Effector memory CD8-positive, alpha-beta T cell (primary cell): ENCODE measurements at regions not wholly inside any gene's neighbourhood (a gene's known extent, or its start where the extent isn't known, plus 50 kb on each side); places are given as distances from the start of the nearest gene placed in this dataset.

ENCODE experiments used
- ATAC-seq: fragments of 150-1000 bp; cut with Tn5 transposase; replicated peaks from 2 replicates; pipeline ENCODE4 v1.10.0; 2021; ENCODE audit warnings: mild to moderate bottlenecking, moderate library complexity
- DNase-seq, 3 experiments: peaks; one replicate each; pipeline ENCODE4 v3.0.0; 2021
- H3K27ac Mint-ChIP-seq, 2 donors: one replicate each; pipeline ENCODE4 v1.8.0; 2022; ENCODE audit warnings: mild to moderate bottlenecking in 2 of 2, mixed read lengths in 2 of 2, moderate library complexity in 2 of 2
- H3K27me3 Mint-ChIP-seq, 2 donors: one replicate each; pipeline ENCODE4 v1.8.0; 2022; ENCODE audit warnings: mixed read lengths in 2 of 2
- H3K36me3 Mint-ChIP-seq: one replicate; pipeline ENCODE4 v1.8.0; 2022; ENCODE audit warnings: mild to moderate bottlenecking, moderate library complexity, mixed read lengths; ENCODE audit not compliant: insufficient read depth
- H3K4me1 Mint-ChIP-seq, 2 donors: one replicate each; pipeline ENCODE4 v1.8.0; 2022; ENCODE audit warnings: low read depth in 2 of 2, mixed read lengths in 2 of 2
- H3K4me3 Mint-ChIP-seq, 2 donors: one replicate each; pipeline ENCODE4 v1.8.0; 2022; ENCODE audit warnings: mild to moderate bottlenecking in 2 of 2, mixed read lengths in 2 of 2, moderate library complexity in 2 of 2
- H3K9me3 Mint-ChIP-seq, 2 donors: one replicate each; pipeline ENCODE4 v1.8.0; 2022; ENCODE audit warnings: mixed read lengths in 2 of 2

DNA sequence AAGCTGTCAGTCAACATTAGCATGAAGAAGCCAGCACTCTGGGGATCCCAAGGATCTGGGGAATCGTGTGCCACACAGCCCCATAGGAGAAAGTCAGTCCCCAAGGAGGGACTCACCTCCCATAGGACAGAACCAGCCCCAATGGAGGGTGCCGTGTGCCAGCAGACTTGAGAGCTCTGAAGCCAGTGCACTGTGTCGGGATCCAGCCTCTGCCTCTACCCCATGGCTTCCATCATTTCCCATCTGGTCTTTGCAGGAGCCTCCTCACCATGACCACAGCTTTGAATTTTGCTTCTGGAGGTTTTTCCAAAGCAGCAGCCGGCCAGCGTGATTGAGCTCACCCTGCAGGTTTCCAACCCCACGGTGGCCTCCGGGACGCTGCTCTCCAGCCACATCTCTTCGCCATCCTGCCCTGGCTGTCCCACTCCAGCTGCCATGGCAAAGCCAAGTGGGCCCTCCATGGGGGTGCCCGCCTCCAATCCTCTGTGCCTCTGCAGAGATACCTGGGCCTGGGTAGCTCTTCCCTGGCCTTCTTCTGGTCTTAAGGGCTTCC, 171.8 kb upstream of the SHH start:
- DNase-seq (no peak), ATAC-seq (no peak)
- Mint-ChIP-seq H3K27ac (no peak overlapping the region), H3K4me1 (no peaks in the 10 kb centered on the region), H3K27me3 (peaks cover 12 to 42% of the 10 kb centered on the region in 2 donors), H3K9me3 (no peaks in the 10 kb centered on the region), H3K4me3 (no peak overlapping the region), H3K36me3 (no peaks in the 10 kb centered on the region)

DNA sequence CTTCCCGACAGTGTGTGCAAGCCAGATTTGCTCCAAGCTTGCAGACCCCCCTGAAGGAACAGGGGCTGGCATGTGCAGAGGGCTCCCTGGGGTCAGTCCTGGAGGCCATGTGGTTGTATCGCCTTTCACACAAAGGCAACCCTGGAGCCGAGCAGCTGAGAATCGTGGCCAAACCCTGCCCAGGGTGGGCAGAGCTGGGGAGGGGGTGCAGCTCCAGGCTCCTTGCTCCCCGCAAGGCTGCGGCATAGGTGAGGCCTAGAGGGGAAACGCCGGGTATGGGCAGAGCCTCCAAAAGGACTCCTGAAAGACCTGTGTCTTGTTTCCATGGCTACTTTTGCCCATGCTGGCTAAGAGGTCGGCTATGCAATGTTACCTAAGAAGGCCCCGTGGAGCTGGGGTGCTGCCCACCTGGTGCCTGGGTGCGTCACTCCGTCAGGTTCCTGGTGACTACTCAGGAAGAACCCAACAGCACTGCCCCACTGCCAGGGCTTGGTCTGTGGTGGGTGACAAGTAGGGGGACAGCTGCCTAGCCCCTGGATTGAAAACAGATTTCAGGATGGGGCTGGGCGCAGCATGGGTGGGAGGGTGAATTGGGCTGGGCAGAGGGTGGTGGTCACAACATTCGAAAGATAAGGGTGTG, 171.0 kb upstream of the SHH start:
- Mint-ChIP-seq H3K27me3 (peaks cover 12 to 42% of the 10 kb centered on the region in 2 donors), H3K9me3 (no peaks in the 10 kb centered on the region), H3K27ac (no peak overlapping the region), H3K4me3 (no peak overlapping the region), H3K36me3 (no peaks in the 10 kb centered on the region), H3K4me1 (no peaks in the 10 kb centered on the region)
- ATAC-seq = no peak
- no peak for DNase-seq

DNA sequence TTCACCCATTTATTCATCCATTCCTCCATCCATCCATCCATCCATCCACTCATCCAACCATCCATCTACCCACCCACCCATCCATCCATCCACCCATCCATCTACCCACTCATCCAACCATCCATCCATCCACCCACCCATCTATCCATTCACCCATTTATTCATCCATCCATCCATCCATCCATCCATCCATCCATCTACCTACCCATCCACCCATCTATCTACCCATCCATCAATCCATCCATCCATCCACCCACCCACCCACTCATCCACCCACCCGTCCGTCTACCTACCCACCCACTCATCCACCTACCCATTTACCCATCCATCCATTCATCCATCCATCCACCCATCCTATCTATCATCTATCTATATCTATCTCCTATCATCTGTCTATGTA, 169.4 kb upstream of the SHH start:
- H3K36me3 Mint-ChIP-seq = no peaks in the 10 kb centered on the region
- ATAC-seq = no peak
- no peaks in the 10 kb centered on the region for H3K4me1 Mint-ChIP-seq
- DNase-seq = no peak
- H3K27me3 Mint-ChIP-seq = peaks cover 8 to 37% of the 10 kb centered on the region in 2 donors
- no peaks in the 10 kb centered on the region for H3K9me3 Mint-ChIP-seq
- no peak overlapping the region for H3K27ac Mint-ChIP-seq
- no peak overlapping the region for H3K4me3 Mint-ChIP-seq

DNA sequence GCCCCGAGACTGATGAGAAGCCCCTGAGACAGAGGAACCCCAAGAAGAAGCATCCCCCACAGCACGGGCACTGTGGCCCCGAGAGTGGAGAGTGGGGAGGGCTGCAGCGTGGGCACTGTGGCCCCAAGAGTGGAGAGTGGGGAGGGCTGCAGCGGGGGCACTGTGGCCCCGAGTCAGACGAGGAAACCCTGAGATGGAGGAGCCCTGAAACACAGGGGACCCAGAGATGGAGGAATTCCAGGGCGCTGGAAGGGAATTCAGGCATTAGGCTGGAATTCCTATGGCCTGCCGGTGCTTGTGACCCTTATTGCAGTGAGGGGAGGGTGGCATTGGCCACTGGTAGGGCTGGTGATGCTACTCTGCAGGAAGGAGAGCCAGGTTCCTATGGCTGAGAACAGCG, 168.6 kb upstream of the SHH start:
- H3K4me3 Mint-ChIP-seq = no peak overlapping the region
- no peaks in the 10 kb centered on the region for H3K4me1 Mint-ChIP-seq
- H3K9me3 Mint-ChIP-seq = no peaks in the 10 kb centered on the region
- no peak for ATAC-seq
- no peak for DNase-seq
- H3K27ac Mint-ChIP-seq = no peak overlapping the region
- peaks cover 6 to 28% of the 10 kb centered on the region in 2 donors for H3K27me3 Mint-ChIP-seq
- H3K36me3 Mint-ChIP-seq = no peaks in the 10 kb centered on the region

DNA sequence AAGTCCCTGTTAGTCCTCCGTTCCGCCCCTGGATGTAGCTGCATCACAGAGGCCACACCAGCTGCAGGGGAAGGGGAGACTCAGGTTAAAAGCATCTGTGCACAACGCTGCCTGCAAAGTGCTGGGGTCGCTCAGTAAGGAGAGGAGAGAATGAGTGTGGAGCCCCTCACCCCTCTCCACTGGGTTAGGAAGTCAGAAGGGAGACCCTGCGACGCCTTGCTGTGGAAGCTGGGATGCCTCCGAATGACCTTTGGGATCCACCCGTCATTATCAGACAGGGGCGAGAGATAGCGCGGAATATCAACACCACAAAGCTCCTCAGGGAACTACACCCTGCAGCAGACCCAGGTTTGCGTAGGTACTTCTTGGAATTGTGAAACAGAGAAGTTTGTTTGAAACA, 167.7 kb upstream of the SHH start:
- Mint-ChIP-seq H3K9me3 (no peaks in the 10 kb centered on the region), H3K27ac (no peak overlapping the region), H3K4me3 (no peak overlapping the region), H3K36me3 (no peaks in the 10 kb centered on the region), H3K4me1 (peaks cover 0 to 3% of the 10 kb centered on the region in 2 donors), H3K27me3 (peaks cover 6 to 24% of the 10 kb centered on the region in 2 donors)
- ATAC-seq (no peak), DNase-seq (no peak)

DNA sequence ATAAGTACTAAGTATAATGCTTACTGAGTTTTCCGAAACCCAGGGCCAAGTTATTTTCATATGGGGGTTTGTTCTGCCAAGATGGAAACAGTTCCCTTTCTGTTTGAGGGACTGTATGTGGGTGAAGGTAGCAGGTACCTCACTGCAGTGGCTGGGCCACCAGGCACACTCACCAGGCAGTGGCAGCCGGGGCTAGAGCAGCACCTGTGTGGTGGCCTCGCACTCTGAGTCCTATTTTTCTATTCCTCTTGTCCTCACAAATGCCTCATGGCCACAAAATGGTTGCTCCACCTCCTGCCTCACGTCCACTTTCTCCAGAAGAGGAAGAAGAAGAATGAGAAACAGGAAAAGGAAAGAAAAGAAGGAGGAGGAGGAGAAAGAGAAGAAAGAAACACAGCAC, 167.3 kb upstream of the SHH start:
- Mint-ChIP-seq H3K9me3 (no peaks in the 10 kb centered on the region), H3K27me3 (peaks cover 6 to 24% of the 10 kb centered on the region in 2 donors), H3K4me1 (peaks cover 0 to 3% of the 10 kb centered on the region in 2 donors), H3K36me3 (no peaks in the 10 kb centered on the region), H3K4me3 (no peak overlapping the region), H3K27ac (no peak overlapping the region)
- DNase-seq (no peak), ATAC-seq (no peak)

DNA sequence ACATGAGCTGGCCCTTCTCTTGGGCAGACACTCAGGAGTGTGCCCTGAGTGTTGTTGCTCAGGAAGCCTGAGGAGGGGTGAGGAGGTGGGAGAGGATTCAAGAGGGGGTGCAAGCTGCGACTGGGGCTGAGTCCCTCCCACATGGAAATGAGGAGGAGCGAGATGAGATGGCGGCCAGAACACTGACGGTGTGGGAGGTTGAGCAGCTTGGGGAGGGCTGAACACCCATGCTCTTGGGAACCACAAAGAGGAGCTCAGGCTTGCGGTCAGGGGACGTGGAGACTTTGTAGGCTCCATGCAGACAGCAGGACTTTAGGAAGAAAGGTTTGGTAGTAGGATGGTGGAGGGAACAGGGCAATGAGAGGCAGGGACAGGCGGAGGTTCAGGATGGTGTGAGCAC, 163.2 kb upstream of the SHH start:
- no peak overlapping the region for H3K27ac Mint-ChIP-seq

DNA sequence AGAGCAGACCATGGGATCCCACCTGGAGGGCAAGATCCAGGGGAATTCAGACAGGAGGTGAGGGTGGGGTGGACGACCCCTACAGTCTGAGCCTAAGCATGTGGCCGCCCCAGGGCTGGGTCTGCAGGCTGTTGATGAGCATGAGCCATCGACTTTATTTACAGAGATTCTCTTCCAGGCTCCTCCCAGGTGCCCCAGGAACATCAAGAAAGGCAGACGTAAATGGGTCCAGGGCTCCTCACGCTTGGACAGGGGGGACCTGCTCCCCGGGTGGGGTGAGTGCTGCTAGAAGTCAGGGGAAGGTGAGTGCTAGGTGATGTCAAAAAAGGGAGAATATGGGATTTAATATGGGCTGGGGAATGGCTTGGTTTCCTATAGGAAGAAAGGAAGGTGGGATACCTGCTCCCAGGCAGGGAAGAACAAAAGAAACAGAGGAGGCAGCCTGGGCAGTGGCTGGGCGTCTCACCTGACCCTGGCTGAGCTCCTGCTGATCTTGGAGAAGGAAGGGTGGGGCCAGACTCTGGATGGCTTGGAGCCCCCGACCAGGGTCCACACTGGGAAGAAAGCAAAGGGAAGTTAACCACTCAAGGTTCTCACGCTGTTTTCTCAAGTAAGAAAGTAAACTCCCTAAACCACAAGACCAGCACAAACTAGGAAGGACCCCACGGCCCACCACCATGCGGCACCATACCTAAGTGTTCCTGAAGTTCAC, 162.1 kb upstream of the SHH start:
- Mint-ChIP-seq H3K27me3 (peaks cover 0 to 49% of the 10 kb centered on the region in 2 donors), H3K27ac (no peak overlapping the region), H3K36me3 (no peaks in the 10 kb centered on the region), H3K9me3 (no peaks in the 10 kb centered on the region), H3K4me1 (peaks cover 0 to 3% of the 10 kb centered on the region in 2 donors), H3K4me3 (no peak overlapping the region)
- DNase-seq (no peak), ATAC-seq (no peak)

More for the DNA sequence above, 163.2 kb upstream of the SHH start:
- ATAC-seq (no peak), DNase-seq (no peak)
- no peak overlapping the region for H3K4me3 Mint-ChIP-seq
- H3K4me1 Mint-ChIP-seq = peaks cover 0 to 3% of the 10 kb centered on the region in 2 donors
- peaks cover 6 to 56% of the 10 kb centered on the region in 2 donors for H3K27me3 Mint-ChIP-seq
- H3K9me3 Mint-ChIP-seq = no peaks in the 10 kb centered on the region
- H3K36me3 Mint-ChIP-seq = no peaks in the 10 kb centered on the region

DNA sequence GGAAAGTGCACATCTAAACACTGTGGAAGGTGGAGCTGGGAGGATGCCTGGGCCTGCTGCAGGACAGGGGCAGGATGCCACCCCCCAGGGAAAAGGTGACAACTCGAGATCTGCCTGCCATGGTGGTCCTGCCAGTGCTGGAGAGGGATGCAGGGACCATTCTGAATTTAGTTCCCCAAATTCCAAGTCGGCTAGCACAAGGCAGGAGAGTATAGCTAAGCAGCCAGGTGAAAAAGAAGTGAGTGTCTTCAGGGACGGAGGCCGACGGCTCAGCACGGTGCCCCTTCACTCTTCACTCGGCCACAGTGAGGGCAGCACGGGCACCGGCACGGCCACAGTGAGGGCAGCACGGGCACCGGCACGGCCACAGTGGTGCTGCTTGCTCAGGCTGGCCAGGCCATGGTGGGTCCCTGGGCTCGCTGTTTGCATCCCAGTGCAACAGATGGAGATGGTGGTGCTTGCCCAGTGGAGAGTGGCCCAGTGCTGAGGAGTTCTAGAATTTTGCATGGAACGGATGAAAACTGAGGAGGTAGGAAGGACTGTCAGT, 161.3 kb upstream of the SHH start:
- DNase-seq (no peak), ATAC-seq (no peak)
- Mint-ChIP-seq H3K36me3 (no peaks in the 10 kb centered on the region), H3K27me3 (peaks cover 0 to 47% of the 10 kb centered on the region in 2 donors), H3K27ac (no peak overlapping the region), H3K4me3 (no peak overlapping the region), H3K4me1 (peaks cover 0 to 3% of the 10 kb centered on the region in 2 donors), H3K9me3 (no peaks in the 10 kb centered on the region)

DNA sequence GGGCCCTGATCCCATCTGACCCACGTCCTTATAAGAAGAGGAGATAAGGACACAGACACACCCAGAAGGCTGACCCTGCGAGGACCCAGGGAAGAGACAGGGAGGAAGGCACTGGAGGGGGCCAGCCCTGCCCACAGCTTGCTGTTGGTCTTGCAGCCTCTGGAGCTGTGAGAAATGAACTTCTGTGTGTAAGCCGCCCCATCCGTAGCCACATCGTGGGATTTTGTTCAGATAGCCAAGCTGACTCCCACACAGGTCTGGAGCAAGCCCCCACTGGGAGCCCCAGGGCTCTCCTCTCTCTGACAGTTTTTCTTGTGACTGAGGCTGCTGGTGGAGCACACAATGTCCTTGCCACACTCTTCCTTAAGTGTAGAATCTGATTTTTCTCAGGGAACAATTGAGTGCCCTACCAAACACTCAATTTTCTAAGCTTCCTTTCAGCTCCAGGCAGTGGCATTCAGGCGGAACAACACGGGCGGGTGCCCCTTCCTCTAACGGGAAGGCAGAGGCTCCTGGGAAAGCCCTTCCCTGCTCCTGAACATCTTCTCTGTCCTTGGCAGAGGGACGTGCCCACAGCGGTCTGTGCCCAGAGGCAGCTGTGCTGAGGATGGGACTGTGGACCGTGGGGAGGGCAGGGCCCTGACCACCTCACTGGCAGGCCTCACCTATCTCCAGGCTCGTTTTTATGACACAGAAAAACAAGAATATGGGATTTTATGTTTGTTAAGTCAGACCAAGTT, 160.6 kb upstream of the SHH start:
- Mint-ChIP-seq H3K27ac (no peak overlapping the region), H3K36me3 (no peaks in the 10 kb centered on the region), H3K4me3 (no peak overlapping the region), H3K9me3 (no peaks in the 10 kb centered on the region), H3K4me1 (peaks cover 0 to 3% of the 10 kb centered on the region in 2 donors), H3K27me3 (peaks cover 0 to 47% of the 10 kb centered on the region in 2 donors)
- DNase-seq (no peak), ATAC-seq (no peak)

DNA sequence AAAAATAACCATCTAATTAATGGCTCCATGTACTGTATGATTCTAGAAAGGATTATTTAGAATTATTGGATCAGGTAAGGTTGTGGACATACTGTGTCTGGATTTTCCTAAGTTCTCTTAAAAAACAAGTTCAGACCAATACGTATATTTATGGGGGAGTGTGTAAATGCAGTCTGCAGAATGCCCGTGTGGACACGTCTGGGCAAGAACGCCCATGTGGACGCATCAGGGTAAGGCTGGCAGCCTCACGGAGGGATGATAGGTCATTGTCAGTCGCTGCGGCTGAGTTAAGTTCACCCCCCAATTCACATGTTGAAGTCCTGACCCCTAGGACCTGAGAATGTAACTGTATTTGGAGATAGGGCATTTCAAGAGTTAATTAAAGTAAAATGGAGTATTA, 160.0 kb upstream of the SHH start:
- no peaks in the 10 kb centered on the region for H3K36me3 Mint-ChIP-seq
- ATAC-seq = no peak
- peaks cover 0 to 3% of the 10 kb centered on the region in 2 donors for H3K4me1 Mint-ChIP-seq
- H3K27ac Mint-ChIP-seq = no peak overlapping the region
- no peak for DNase-seq
- H3K4me3 Mint-ChIP-seq = no peak overlapping the region
- peaks cover 0 to 47% of the 10 kb centered on the region in 2 donors for H3K27me3 Mint-ChIP-seq
- no peaks in the 10 kb centered on the region for H3K9me3 Mint-ChIP-seq

DNA sequence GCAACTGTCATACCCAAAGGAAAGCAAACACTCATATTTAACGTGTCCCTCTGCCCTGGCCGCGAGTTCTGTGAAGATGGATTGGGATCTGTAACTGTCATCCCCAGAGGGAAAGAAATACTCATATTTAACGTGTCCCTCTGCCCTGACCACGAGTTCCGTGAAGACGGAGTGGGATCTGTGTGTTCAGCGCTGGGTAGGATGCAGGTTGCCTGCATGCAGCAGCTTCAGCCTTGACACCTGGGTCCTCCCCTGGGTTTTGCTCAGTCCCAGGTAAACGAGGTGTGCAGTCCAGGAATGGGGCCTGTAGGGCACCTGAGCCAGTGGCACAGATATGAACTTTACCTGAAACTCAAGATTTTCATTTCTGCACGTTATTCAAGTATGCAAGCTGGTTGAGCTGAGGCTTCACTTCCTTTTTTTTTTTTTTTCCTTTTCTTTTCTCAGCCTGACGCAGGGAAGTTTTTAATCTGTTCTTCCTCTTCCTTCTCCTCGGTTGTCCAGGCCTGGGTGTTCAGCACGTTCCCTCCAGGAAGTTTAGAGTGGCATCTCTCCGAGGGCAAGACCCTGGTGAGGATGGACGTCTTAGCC, 159.0 kb upstream of the SHH start:
- Mint-ChIP-seq H3K36me3 (no peaks in the 10 kb centered on the region), H3K27me3 (peaks cover 0 to 47% of the 10 kb centered on the region in 2 donors), H3K27ac (no peak overlapping the region), H3K4me1 (peaks cover 0 to 3% of the 10 kb centered on the region in 2 donors), H3K4me3 (no peak overlapping the region), H3K9me3 (no peaks in the 10 kb centered on the region)
- no peak for ATAC-seq
- no peak for DNase-seq
